SU-DHL-6 (cell line): ENCODE measurements at regions not wholly inside any gene's neighbourhood (a gene's known extent, or its start where the extent isn't known, plus 50 kb on each side); places are given as distances from the start of the nearest gene placed in this dataset.

Source experiments
- EZH2phosphoT487 ChIP-seq: fragments of 200-600 bp; sonication (generic), shearing (Covaris generic); conservative IDR thresholded peaks from 2 replicates; pipeline ENCODE4 v1.6.1; 2018; ENCODE audit warnings: mild to moderate bottlenecking, antibody characterized with exemption, low read length, moderate library complexity, mixed read lengths
- TF ChIP-seq, protein P1 (sequence below): fragments of 200-600 bp; sonication (generic); IDR thresholded peaks from one replicate; pipeline ENCODE4 v1.5.1; 2017; ENCODE audit warnings: antibody characterized with exemption, mild to moderate bottlenecking, low read length, moderate library complexity; ENCODE audit not compliant: insufficient read depth, poor library complexity, severe bottlenecking

DNA sequence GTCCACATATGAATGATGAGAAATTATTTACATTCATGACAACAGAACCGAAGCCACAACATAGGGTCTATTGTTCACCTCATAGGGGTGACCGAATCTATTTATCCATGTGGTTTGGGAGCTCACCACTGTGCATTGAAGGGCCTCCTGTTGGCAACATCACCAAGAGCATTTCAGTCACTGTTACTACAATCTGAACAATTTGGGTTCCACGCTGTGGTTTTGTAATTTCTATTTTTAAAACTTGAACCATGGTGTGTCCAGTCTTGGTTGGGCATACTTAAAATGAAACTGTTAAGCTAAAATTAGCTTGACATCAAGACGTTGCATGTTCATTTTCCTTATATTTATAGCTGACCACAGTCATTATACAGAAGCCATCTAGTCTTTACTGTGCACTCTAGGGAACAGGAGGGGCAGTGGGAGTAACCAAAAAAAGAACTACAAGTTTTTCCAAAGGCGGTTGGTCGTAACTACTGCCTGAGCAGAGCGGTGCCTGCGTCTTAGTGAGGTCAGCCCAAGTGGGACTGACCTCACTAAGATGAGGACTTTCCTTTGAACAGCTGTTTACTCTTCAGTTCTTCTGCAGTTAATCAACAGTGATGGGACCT, 192.1 kb downstream of the SPRY1 start:
- no peak for TF ChIP-seq EZH2phosphoT487
- TF ChIP-seq, protein P1, sequence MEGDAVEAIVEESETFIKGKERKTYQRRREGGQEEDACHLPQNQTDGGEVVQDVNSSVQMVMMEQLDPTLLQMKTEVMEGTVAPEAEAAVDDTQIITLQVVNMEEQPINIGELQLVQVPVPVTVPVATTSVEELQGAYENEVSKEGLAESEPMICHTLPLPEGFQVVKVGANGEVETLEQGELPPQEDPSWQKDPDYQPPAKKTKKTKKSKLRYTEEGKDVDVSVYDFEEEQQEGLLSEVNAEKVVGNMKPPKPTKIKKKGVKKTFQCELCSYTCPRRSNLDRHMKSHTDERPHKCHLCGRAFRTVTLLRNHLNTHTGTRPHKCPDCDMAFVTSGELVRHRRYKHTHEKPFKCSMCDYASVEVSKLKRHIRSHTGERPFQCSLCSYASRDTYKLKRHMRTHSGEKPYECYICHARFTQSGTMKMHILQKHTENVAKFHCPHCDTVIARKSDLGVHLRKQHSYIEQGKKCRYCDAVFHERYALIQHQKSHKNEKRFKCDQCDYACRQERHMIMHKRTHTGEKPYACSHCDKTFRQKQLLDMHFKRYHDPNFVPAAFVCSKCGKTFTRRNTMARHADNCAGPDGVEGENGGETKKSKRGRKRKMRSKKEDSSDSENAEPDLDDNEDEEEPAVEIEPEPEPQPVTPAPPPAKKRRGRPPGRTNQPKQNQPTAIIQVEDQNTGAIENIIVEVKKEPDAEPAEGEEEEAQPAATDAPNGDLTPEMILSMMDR: no peak
